VCaP (cell line): ENCODE measurements at regions not wholly inside any gene's neighbourhood (a gene's known extent, or its start where the extent isn't known, plus 50 kb on each side); places are given as distances from the start of the nearest gene placed in this dataset.

Source experiments
- H3K27ac ChIP-seq: fragments of 450-650 bp; 2 replicates; pipeline ENCODE4 v1.5.1; 2017
- TF ChIP-seq, protein P1 (sequence below): fragments of 450-650 bp; conservative IDR thresholded peaks from 2 replicates; pipeline ENCODE4 v1.5.1; 2017; ENCODE audit warnings: mild to moderate bottlenecking, moderate library complexity

- no peak overlapping the region for H3K27ac ChIP-seq
- TF ChIP-seq, protein P1, sequence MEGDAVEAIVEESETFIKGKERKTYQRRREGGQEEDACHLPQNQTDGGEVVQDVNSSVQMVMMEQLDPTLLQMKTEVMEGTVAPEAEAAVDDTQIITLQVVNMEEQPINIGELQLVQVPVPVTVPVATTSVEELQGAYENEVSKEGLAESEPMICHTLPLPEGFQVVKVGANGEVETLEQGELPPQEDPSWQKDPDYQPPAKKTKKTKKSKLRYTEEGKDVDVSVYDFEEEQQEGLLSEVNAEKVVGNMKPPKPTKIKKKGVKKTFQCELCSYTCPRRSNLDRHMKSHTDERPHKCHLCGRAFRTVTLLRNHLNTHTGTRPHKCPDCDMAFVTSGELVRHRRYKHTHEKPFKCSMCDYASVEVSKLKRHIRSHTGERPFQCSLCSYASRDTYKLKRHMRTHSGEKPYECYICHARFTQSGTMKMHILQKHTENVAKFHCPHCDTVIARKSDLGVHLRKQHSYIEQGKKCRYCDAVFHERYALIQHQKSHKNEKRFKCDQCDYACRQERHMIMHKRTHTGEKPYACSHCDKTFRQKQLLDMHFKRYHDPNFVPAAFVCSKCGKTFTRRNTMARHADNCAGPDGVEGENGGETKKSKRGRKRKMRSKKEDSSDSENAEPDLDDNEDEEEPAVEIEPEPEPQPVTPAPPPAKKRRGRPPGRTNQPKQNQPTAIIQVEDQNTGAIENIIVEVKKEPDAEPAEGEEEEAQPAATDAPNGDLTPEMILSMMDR: no peak
Observed at GRCh38 chrX:97938706-97939105, 1055.0 kb downstream of the RPA4 start.

GRCh38 chrX:97968376-97969163, 1084.9 kb downstream of the RPA4 start:
- TF ChIP-seq, protein P1: no peak
- H3K27ac ChIP-seq: no peak overlapping the region

- H3K27ac ChIP-seq: no peak overlapping the region
- TF ChIP-seq, protein P1: no peak
Observed at GRCh38 chrX:97984641-97985040, 1100.9 kb downstream of the RPA4 start.

- no peak overlapping the region for H3K27ac ChIP-seq
- TF ChIP-seq, protein P1: no peak
Observed at GRCh38 chrX:97985096-97985495, 1101.4 kb downstream of the RPA4 start.

DNA sequence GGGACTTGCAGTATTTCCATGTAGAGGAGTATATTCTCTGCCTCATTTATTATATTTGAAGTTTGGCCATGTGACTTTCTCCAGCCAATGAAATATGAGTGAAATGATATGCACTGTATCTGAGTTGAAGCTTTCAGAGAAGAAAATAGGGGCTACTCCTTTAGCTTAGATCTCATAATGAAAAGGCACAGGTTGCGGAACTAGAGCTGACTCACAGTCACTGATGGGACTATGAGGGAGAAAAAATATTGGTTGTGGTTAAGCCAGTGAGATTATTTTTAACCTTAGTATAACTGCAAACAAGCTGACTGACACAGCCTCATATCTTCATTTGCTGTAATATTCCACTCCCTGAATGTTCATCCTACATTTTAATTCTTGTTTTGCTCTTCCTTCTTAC, 1104.3 kb downstream of the RPA4 start:
- no peak overlapping the region for H3K27ac ChIP-seq
- TF ChIP-seq, protein P1: no peak

DNA sequence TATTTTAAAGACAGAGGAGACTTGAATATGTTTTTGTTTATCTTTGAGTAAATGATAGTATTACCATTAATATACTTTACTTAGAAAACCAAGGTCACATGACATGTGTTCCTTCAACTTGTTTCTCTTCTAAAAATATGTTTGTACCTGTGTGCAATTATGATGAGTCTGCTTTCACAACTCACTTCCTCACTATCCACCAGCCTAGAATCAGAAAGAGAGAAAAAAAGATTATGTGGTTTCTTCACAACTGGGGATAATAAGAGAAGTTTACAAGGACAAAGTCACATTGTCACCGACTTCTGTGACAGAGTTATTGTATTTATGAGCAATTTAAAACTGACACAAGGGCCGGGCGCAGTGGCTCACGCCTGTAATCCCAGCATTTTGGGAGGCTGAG, 1112.1 kb downstream of the RPA4 start:
- H3K27ac ChIP-seq: no peak overlapping the region
- TF ChIP-seq, protein P1: no peak

DNA sequence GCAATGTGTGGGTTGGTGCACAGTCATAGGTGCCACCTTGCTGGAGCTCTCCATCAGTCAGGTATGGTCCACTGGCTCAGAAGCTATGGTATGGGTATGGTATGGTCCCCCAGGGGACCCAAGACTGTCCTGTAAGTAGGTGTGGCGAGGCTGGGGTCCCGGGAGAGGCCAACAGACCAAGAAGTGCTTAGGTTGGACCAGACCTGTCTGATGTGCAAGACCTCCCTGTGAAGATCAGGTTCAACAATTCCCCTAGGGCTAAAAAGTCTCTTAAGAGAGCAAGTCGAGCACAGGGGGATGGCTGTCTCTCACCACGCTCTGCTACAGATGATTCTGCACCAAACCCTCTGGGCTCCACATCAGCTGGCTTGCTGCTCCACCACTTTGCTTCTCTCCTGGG, 1145.0 kb downstream of the RPA4 start:
- TF ChIP-seq, protein P1: no peak
- no peak overlapping the region for H3K27ac ChIP-seq
